ENCODE measurements at regions not wholly inside any gene's neighbourhood (a gene's known extent, or its start where the extent isn't known, plus 50 kb on each side); places are given as distances from the start of the nearest gene placed in this dataset.

DNA sequence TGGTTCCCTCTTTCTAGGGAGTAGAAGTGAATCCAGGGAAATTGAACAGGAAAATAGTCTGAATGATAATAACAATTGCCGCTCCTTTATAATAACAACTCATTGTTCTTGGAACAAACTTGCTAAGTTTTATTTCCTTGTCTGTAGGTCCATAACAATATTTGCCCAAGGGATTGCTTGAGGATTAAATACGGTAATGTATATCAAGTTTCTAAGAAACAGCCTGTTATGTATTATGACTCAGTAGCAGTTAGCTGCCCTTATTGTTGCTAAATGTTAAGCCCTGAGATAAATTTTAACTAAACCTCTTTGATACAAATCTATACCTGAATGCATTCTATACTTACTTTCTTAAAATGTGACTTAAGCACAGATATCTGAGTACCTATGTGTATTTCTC, 215.9 kb upstream of the AADAT start:
- ATAC-seq (no peak), FAIRE-seq (no peak), DNase-seq (ENCODE audit: extremely low read depth in 1 of 4, low spot score in 3 of 4) (no peak)
- 0% methylated on average over 2 of the region's 2 CpGs for WGBS (ENCODE audit: insufficient coverage, low coverage, missing lambda C conversion rate)
- no peaks in the 10 kb centered on the region for H3K27me3 ChIP-seq (ENCODE audit: control insufficient read depth in 2 of 2, insufficient read depth in 2 of 2, low read length in 2 of 2)
- no peak overlapping the region for H3K4me3 ChIP-seq
- no TSS peak for BruUV-seq (replicated peaks)
- in situ Hi-C loops (cut with MboI) (no loop called here), intact Hi-C loops (cut with micrococcal nuclease) (no loop called here)
- H3K9me1 ChIP-seq (ENCODE audit: control insufficient read depth, insufficient read depth, low read length) = no peaks in the 10 kb centered on the region
- POLR2A ChIA-PET = no interaction called here
- no peaks in the 10 kb centered on the region for H3K36me3 ChIP-seq (ENCODE audit: control insufficient read depth, insufficient read depth, low read length)
- no peaks in the 10 kb centered on the region for H3K9me3 ChIP-seq (replicated peaks; ENCODE audit: control insufficient read depth, insufficient read depth, low read depth, low read length)
- H4K20me1 ChIP-seq (replicated peaks; ENCODE audit: control insufficient read depth, insufficient read depth, low read length) = no peaks in the 10 kb centered on the region
- H3K4me2 ChIP-seq (ENCODE audit: insufficient read depth, low read length) = no peak overlapping the region
- H3K27ac ChIP-seq (ENCODE audit: extremely low read depth, low read depth, low read length) = no peak overlapping the region
- no peak overlapping the region for H3K9ac ChIP-seq (ENCODE audit: insufficient read depth in 1 of 2, low read depth in 2 of 2, low read length in 2 of 2)
- H3K4me1 ChIP-seq (replicated peaks in 1 of 2; ENCODE audit: control insufficient read depth in 2 of 2, insufficient read depth in 2 of 2, low read length in 2 of 2) = no peaks in the 10 kb centered on the region
- no peak for TF ChIP-seq SRSF7 (optimal IDR thresholded peaks at IDR 0.05; ENCODE audit: low read depth, low read length)
- no peak for TF ChIP-seq NELFE (IDR thresholded peaks at IDR 0.05; ENCODE audit: insufficient read depth, insufficient read length)
- TF ChIP-seq, protein P1, sequence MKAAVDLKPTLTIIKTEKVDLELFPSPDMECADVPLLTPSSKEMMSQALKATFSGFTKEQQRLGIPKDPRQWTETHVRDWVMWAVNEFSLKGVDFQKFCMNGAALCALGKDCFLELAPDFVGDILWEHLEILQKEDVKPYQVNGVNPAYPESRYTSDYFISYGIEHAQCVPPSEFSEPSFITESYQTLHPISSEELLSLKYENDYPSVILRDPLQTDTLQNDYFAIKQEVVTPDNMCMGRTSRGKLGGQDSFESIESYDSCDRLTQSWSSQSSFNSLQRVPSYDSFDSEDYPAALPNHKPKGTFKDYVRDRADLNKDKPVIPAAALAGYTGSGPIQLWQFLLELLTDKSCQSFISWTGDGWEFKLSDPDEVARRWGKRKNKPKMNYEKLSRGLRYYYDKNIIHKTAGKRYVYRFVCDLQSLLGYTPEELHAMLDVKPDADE (conservative IDR thresholded peaks at IDR 0.05; ENCODE audit: control insufficient read depth, low read depth, low read length) = no peak
- H2AFZ ChIP-seq (ENCODE audit: low read depth, low read length) = no peak overlapping the region
- no peaks in the 10 kb centered on the region for H3K79me2 ChIP-seq (ENCODE audit: control insufficient read depth, insufficient read depth, low read length)
- CTCF ChIA-PET (ENCODE audit: low intra/inter-chr PET ratio) = no interaction called here

DNA sequence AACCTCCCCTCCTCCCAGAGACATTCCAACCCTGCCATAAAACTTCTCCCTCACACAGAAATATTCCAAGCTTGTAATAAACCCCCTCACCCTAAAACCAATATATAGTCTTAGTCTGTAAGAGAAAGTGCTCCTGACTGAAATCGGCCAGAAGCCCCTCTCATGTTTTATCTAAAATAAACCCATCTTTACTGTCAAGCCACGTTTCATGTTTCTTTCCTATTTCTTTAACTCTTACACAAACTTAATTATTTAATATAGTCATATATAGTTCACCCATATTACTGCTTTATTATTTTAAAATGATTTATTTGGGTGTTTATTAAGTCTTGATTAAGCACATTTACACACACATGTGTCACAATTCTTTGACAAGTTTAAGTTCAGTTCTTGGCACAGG, 191.3 kb upstream of the AADAT start:
- Histone ChIP-seq H3K36me3 (ENCODE audit: control insufficient read depth, insufficient read depth, low read length) (no peaks in the 10 kb centered on the region), H3K27ac (ENCODE audit: extremely low read depth, low read depth, low read length) (no peak overlapping the region), H3K4me2 (ENCODE audit: insufficient read depth, low read length) (no peak overlapping the region), H3K4me1 (replicated peaks in 1 of 2; ENCODE audit: control insufficient read depth in 2 of 2, insufficient read depth in 2 of 2, low read length in 2 of 2) (no peaks in the 10 kb centered on the region), H3K4me3 (no peak overlapping the region), H3K9ac (ENCODE audit: insufficient read depth in 1 of 2, low read depth in 2 of 2, low read length in 2 of 2) (no peak overlapping the region), H3K27me3 (ENCODE audit: control insufficient read depth in 2 of 2, insufficient read depth in 2 of 2, low read length in 2 of 2) (no peaks in the 10 kb centered on the region), H3K9me1 (ENCODE audit: control insufficient read depth, insufficient read depth, low read length) (no peaks in the 10 kb centered on the region), H4K20me1 (replicated peaks; ENCODE audit: control insufficient read depth, insufficient read depth, low read length) (no peaks in the 10 kb centered on the region), H3K9me3 (replicated peaks; ENCODE audit: control insufficient read depth, insufficient read depth, low read depth, low read length) (no peaks in the 10 kb centered on the region), H2AFZ (ENCODE audit: low read depth, low read length) (no peak overlapping the region), H3K79me2 (ENCODE audit: control insufficient read depth, insufficient read depth, low read length) (no peaks in the 10 kb centered on the region)
- in situ Hi-C loops (cut with MboI) = no loop called here
- DNase-seq (ENCODE audit: extremely low read depth in 1 of 4, low spot score in 3 of 4) (no peak), ATAC-seq (no peak), FAIRE-seq (no peak)
- 0% methylated on average over 2 of the region's 2 CpGs for WGBS (ENCODE audit: insufficient coverage, low coverage, missing lambda C conversion rate)
- intact Hi-C loops (cut with micrococcal nuclease) = no loop called here
- no TSS peak for BruUV-seq (replicated peaks)
- ChIA-PET POLR2A (no interaction called here), CTCF (ENCODE audit: low intra/inter-chr PET ratio) (no interaction called here)
- TF ChIP-seq MYC (IDR thresholded peaks at IDR 0.05; ENCODE audit: low read depth, low read length) (no peak), MYC (CRISPR knock-in tag; IDR thresholded peaks at IDR 0.05; ENCODE audit: borderline replicate concordance, low read depth) (no peak), CHCHD3 (CRISPR knock-in tag; IDR thresholded peaks at IDR 0.05) (no peak), RBM25 (IDR thresholded peaks at IDR 0.05; ENCODE audit: low read depth, low read length, severe bottlenecking) (peak; percentile 49), HLTF (IDR thresholded peaks at IDR 0.05) (peak; percentile 95), ELF2 (CRISPR knock-in tag; IDR thresholded peaks at IDR 0.05) (no peak), ZBTB12 (CRISPR knock-in tag; IDR thresholded peaks at IDR 0.05) (no peak), NR0B1 (IDR thresholded peaks at IDR 0.05; ENCODE audit: partially characterized antibody) (no peak), ZNF445 (CRISPR knock-in tag; IDR thresholded peaks at IDR 0.05; ENCODE audit: low read depth) (no peak)
- TF ChIP-seq, protein P2, sequence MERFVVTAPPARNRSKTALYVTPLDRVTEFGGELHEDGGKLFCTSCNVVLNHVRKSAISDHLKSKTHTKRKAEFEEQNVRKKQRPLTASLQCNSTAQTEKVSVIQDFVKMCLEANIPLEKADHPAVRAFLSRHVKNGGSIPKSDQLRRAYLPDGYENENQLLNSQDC (CRISPR knock-in tag; IDR thresholded peaks at IDR 0.05) = no peak

Data from K562 (cell line).